NCI-H1048 (cell line): ENCODE measurements at regions not wholly inside any gene's neighbourhood (a gene's known extent, or its start where the extent isn't known, plus 50 kb on each side); places are given as distances from the start of the nearest gene placed in this dataset.
"Not testable (repeated sequence)": the region's sequence is repeated elsewhere in the genome, so short reads cannot be mapped to it uniquely, and the experiment has no call there.

Experiments used
- DNase-seq: peaks from one replicate; lab custom pipeline; 2025; lab: John Stamatoyannopoulos, UW

DNA sequence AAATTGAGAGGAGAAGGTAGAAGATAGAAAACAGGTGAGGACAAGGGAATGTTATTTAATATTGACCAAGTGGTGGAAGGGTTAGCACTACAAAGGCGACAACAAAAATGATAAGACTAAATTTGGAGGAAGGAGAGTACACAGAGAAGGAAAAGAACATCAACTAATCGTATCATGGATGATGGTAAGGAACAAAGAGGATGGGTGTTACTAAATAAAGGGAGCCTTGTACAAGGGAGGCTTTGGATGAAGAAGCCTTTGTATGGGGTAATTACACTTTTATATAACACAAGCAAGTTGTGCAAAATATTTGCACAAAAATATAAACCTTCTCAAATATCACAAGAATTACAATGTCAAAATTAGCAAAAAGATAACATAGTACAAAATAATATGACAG, 125.7 kb downstream of the ZNF608 start:
- DNase-seq, result no peak

DNA sequence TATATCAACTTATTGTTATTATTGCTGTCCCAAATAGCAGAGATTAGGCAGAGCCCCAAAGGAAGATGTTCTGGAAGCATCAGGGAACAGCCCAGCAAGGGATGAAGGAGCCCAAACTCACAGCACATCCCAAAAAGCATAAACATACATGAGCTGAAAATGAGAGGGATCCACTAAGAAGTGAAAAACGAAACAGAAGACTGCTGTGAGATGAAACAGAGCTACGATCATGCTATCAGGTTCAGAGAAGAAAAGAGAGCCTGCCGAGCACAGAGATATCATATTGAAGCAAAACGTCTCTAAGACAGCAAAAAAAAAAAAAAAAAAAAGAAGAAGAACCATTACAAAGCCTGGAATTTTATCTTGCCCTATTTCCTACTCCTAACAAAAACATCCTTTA, 127.3 kb downstream of the ZNF608 start:
- DNase-seq, result no peak

GRCh38 chr5:124617787-124618186, 128.7 kb downstream of the ZNF608 start:
- DNase-seq, result no peak

GRCh38 chr5:124614836-124615385, 131.5 kb downstream of the ZNF608 start:
- DNase-seq, result no peak

- no peak for DNase-seq
These were observed 132.3 kb downstream of the ZNF608 start for GRCh38 chr5:124614105-124614504.

- DNase-seq, result no peak
These were observed 133.0 kb downstream of the ZNF608 start for GRCh38 chr5:124613273-124613953.

DNA sequence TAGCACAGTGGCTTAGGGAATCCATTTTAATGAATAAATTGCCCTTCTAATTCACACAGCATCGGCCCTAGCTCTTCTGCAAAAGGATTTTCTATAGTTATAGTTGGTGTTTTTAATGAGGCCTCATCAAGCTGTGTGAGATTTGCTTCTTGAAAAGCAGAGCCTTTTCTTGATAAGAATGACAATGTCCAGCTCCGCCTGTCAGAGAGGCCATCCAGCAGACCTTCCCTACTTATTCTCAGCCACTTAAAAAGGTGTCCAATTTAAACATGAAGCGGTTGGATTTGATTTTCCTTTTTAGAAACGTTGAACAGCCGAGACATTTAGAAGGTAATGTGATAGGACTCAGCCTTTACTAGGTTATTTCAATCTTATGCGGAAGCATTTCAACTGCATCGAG, 134.4 kb downstream of the ZNF608 start:
- no peak for DNase-seq

DNA sequence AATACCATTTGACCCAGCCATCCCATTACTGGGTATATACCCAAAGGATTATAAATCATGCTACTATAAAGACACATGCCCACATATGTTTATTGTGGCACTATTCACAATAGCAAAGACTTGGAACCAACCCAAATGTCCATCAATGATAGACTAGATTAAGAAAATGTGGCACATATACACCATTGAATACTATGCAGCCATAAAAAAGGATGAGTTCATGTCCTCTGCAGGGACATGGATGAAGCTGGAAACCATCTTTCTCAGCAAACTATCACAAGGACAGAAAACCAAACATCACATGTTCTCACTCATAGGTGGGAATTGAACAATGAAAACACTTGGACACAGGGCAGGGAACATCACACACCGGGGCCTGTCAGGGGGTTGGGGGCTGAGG, 135.2 kb downstream of the ZNF608 start:
- not testable (repeated sequence) for DNase-seq

DNA sequence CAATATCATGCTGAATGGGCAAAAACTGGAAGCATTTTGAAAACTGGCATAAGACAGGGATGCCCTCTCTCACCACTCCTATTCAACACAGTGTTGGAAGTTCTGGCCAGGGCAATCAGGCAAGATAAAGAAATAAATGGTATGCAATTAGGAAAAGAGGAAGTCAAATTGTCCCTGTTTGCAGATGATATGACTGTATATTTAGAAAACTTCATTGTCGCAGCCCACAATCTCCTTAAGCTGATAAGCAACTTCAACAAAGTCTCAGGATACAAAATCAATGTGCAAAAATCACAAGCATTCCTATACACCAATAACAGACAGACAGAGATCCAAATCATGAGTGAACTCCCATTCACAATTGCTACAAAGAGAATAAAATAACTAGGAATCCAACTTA, 136.8 kb downstream of the ZNF608 start:
- not testable (repeated sequence) for DNase-seq

DNA sequence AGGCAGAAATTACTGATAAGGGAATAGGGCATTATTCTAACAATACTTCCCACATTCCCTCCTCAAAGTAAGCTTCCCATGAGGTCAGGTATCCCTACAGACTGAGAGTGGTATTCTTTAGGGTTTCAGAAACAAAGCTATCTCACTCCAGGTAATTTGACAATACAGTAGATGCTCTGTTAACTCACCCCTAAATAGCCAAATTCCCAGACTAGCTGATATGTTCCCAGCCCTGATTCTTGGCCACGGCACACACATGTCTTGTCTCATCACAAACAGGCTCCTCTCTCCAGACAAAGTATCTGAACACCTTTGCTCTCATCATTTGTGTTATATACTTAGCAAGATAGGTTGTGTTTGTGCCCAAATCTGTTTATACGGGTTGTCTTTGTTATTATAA, 139.9 kb downstream of the ZNF608 start:
- no peak for DNase-seq

DNA sequence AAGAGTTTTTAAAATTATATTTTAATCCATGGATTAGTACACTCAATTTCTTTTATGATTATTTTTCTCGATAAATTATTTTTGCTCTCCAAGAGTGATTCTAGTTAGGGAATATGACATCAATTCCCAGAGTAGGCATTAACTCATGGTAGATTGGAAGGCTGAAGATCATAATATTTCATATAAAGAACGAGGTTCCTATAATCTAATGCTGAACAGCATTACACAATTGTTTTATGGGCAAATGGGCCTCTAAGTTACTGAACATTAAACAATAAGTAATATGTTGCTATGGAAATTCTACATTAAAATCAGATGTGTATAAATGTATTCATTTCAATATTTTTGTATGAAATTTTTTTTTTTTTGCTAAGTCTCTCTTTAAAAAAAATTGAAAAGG, 140.3 kb downstream of the ZNF608 start:
- DNase-seq, result no peak

GRCh38 chr5:124605541-124605940, 140.9 kb downstream of the ZNF608 start:
- DNase-seq, result no peak

DNA sequence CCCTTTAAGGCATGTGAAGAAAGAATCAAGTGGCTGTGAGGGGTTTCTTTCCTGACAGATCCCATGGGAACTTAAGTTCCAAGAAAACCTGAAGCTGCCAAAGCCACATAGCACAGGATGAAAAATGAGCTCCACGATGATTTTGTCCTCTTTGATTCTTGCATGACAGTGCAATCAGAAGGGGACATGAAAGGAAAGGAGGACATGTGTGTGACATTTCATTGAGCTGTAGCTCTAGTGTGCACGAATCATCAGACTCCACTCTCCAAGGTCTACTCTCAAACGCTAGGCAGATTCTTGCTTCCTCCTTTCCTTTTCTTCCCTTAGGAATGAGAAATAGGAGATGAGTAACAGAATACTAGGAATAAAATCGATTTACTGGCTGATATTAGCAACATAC, 142.0 kb downstream of the ZNF608 start:
- DNase-seq, result no peak

GRCh38 chr5:124602925-124603650, 143.4 kb downstream of the ZNF608 start:
- DNase-seq, result no peak

GRCh38 chr5:124599028-124599973, 147.1 kb downstream of the ZNF608 start:
- peak; percentile 76 for DNase-seq

DNA sequence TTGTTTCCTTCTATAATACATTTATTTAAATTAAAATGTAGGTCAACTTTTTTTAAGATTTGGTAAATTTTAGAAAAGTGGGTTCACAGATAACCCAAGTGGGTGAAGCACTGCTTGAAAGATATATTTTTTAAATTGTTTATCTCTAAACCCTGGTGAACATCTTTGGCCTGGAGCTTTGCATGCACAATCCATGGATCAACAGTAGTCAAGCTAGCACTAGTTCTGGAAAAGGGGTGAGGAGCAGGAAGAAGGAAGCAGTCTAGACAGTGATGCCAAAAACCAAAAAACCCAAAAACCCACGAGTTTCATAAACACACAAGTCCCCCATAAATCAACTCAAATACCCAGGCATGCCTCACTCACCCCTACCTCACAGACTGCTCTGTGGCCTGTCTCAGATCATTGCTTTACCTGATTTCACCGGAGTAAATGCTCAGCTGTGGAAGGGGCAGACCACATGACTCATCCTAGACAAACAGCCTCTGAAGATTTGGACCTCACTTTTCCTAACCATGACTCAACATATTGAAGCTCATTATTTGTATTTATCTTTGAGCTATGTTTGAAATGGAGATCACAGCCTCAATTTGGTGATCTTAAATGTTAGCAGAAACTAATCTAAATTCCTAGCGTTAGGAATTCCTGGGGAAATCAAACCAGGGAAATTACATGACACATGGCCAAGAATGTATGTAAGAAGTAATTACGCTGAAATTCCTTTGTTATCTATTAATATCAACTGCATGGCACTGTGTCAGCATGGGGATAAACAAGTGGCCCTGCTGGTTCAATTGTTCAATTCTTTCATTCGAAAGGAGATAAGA, 149.6 kb downstream of the ZNF608 start:
- DNase-seq, result no peak

GRCh38 chr5:124593952-124594351, 152.5 kb downstream of the ZNF608 start:
- no peak for DNase-seq

GRCh38 chr5:124592891-124593290, 153.5 kb downstream of the ZNF608 start:
- DNase-seq, result no peak

DNA sequence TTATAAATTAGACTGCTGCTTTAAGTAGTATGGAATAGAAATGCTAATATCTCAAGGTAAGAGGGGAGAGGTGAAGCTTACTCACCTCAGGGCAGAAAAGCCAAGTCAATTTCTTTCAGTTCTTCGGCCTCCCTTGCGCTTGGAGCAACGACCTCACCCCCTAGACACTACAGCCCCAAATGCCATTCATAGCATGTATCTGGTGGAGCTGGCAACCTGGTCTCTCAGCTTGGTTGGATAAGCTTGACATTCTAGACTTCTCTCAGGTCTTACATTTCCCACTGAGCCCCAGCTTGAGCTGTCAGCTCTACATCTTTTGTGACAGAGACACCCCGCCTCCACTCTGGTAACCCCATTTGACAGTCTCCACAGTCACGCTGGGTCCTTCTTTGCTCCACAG, 154.9 kb downstream of the ZNF608 start:
- DNase-seq, result no peak

GRCh38 chr5:124590686-124591085, 155.8 kb downstream of the ZNF608 start:
- no peak for DNase-seq

GRCh38 chr5:124587280-124587679, 159.2 kb downstream of the ZNF608 start:
- no peak for DNase-seq
